ENCODE measurements at regions not wholly inside any gene's neighbourhood (a gene's known extent, or its start where the extent isn't known, plus 50 kb on each side); places are given as distances from the start of the nearest gene placed in this dataset.

GRCh38 chrX:122666601-122667000, 517.5 kb upstream of the GRIA3 start:
- no peaks in the 10 kb centered on the region for H3K36me3 ChIP-seq (ENCODE audit: control insufficient read depth in 2 of 2, extremely low read depth in 1 of 2, insufficient read depth in 2 of 2, low read length in 2 of 2)
- dilution Hi-C loops (cut with MboI; ENCODE audit: extremely low pct_ligation_motif_present, low sequenced_read_pairs), result no loop called here
- H3K27ac ChIP-seq (ENCODE audit: control insufficient read depth, insufficient read depth, low read length), result no peak overlapping the region
- H4K20me1 ChIP-seq (ENCODE audit: control insufficient read depth, extremely low read depth, insufficient read depth, low read length), result no peaks in the 10 kb centered on the region
- H3K27me3 ChIP-seq (ENCODE audit: control insufficient read depth, extremely low read depth, insufficient read depth, low read length), result no peaks in the 10 kb centered on the region
- no peak overlapping the region for H3K9ac ChIP-seq (ENCODE audit: control insufficient read depth, extremely low read depth, insufficient read depth, low read length)
- DNase-seq (ENCODE audit: low read depth, low spot score) (no peak), FAIRE-seq (no peak)
- no peaks in the 10 kb centered on the region for H3K79me2 ChIP-seq (ENCODE audit: control insufficient read depth, insufficient read depth, low read length)
- no peak for TF ChIP-seq CTCF (optimal IDR thresholded peaks at IDR 0.05 in 1 of 3, IDR thresholded peaks at IDR 0.05 in 1 of 3, conservative IDR thresholded peaks at IDR 0.05 in 1 of 3; ENCODE audit: extremely low read depth in 1 of 3, insufficient read depth in 2 of 3, low read length in 3 of 3)
- no peak for TF ChIP-seq EZH2 (IDR thresholded peaks at IDR 0.05; ENCODE audit: low read length)
- no peak overlapping the region for H2AFZ ChIP-seq (ENCODE audit: control insufficient read depth, low read length)
- no peaks in the 10 kb centered on the region for H3K9me1 ChIP-seq (ENCODE audit: control insufficient read depth, extremely low read depth, insufficient read depth, low read length)
- H3K4me2 ChIP-seq (ENCODE audit: control insufficient read depth, extremely low read depth, insufficient read depth, low read depth, low read length), result no peak overlapping the region
- no peaks in the 10 kb centered on the region for H3K4me1 ChIP-seq (ENCODE audit: control insufficient read depth, extremely low read depth, insufficient read depth, low read length)
- no peak overlapping the region for H3K4me3 ChIP-seq (ENCODE audit: control insufficient read depth in 2 of 3, extremely low read depth in 1 of 3, insufficient read depth in 2 of 3, low read depth in 1 of 3, low read length in 3 of 3)
- no peaks in the 10 kb centered on the region for H3K9me3 ChIP-seq (ENCODE audit: control insufficient read depth, low read depth, low read length)

- dilution Hi-C loops (cut with MboI; ENCODE audit: extremely low pct_ligation_motif_present, low sequenced_read_pairs), result no loop called here
- H2AFZ ChIP-seq (ENCODE audit: control insufficient read depth, low read length), result no peak overlapping the region
- no peak for FAIRE-seq
- TF ChIP-seq EZH2 (IDR thresholded peaks at IDR 0.05; ENCODE audit: low read length), result no peak
- no peak for TF ChIP-seq CTCF (optimal IDR thresholded peaks at IDR 0.05 in 1 of 3, IDR thresholded peaks at IDR 0.05 in 1 of 3, conservative IDR thresholded peaks at IDR 0.05 in 1 of 3; ENCODE audit: extremely low read depth in 1 of 3, insufficient read depth in 2 of 3, low read length in 3 of 3)
- no peak for DNase-seq (ENCODE audit: low read depth, low spot score)
- no peaks in the 10 kb centered on the region for H3K4me1 ChIP-seq (ENCODE audit: control insufficient read depth, extremely low read depth, insufficient read depth, low read length)
- H3K36me3 ChIP-seq (ENCODE audit: control insufficient read depth in 2 of 2, extremely low read depth in 1 of 2, insufficient read depth in 2 of 2, low read length in 2 of 2), result no peaks in the 10 kb centered on the region
- no peaks in the 10 kb centered on the region for H3K79me2 ChIP-seq (ENCODE audit: control insufficient read depth, insufficient read depth, low read length)
- no peaks in the 10 kb centered on the region for H3K9me1 ChIP-seq (ENCODE audit: control insufficient read depth, extremely low read depth, insufficient read depth, low read length)
- no peaks in the 10 kb centered on the region for H4K20me1 ChIP-seq (ENCODE audit: control insufficient read depth, extremely low read depth, insufficient read depth, low read length)
- H3K4me2 ChIP-seq (ENCODE audit: control insufficient read depth, extremely low read depth, insufficient read depth, low read depth, low read length), result no peak overlapping the region
- H3K27ac ChIP-seq (ENCODE audit: control insufficient read depth, insufficient read depth, low read length), result no peak overlapping the region
- no peaks in the 10 kb centered on the region for H3K27me3 ChIP-seq (ENCODE audit: control insufficient read depth, extremely low read depth, insufficient read depth, low read length)
- no peak overlapping the region for H3K4me3 ChIP-seq (ENCODE audit: control insufficient read depth in 2 of 3, extremely low read depth in 1 of 3, insufficient read depth in 2 of 3, low read depth in 1 of 3, low read length in 3 of 3)
- no peaks in the 10 kb centered on the region for H3K9me3 ChIP-seq (ENCODE audit: control insufficient read depth, low read depth, low read length)
- H3K9ac ChIP-seq (ENCODE audit: control insufficient read depth, extremely low read depth, insufficient read depth, low read length), result no peak overlapping the region
Observed at GRCh38 chrX:122667667-122668066, 516.4 kb upstream of the GRIA3 start.

All from keratinocyte (primary cell).